Epithelial cell of prostate (primary cell): ENCODE measurements at regions not wholly inside any gene's neighbourhood (a gene's known extent, or its start where the extent isn't known, plus 50 kb on each side); places are given as distances from the start of the nearest gene placed in this dataset.
"Not testable (repeated sequence)": the region's sequence is repeated elsewhere in the genome, so short reads cannot be mapped to it uniquely, and the experiment has no call there.

Experiments
- DNase-seq: peaks from one replicate; pipeline ENCODE4 v3.0.0-alpha.2; 2011; ENCODE audit warnings: low read depth, low spot score
- H3K27ac ChIP-seq: fragments of 450-650 bp; 2 replicates; pipeline ENCODE4 v1.5.1; 2017; ENCODE audit warnings: mild to moderate bottlenecking

DNA sequence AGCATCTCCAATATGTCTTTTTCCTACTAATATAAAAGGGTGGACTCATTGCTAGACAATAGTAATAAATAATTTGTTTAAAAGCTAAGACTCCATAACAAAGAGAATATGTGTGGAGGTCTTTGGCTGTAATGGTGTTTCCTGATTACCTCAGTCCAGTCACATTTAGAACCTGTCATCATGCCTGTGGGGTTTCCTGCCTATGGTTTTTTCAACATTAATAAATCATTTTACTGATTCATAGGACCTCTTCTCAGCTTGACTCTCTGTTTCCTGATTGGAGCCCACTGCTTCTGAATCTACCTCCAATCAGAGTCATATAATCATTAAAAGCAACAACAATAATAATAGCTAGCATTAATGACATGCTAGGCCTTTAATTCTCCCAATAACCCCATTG is 52.4 kb upstream of the GNAI1 start:
- DNase-seq, result no peak
- no peak overlapping the region for H3K27ac ChIP-seq

DNA sequence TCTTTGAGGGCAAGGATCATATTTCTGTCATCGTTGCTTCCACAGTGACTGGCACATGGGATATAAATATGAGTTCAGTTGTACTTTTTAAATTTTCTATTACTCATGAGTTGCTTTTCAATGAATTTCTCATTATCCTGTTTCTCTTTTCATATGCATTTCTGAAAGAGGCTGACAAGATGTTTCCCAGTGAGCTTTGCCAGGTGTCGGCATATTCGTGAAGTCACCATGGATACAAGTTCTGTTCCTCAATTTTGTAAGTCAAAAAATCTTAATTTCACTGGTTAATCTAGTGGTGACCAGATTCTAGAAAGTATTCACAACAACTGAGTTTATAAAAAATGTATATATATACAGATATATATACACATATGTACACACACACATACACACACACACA is 55.7 kb upstream of the GNAI1 start:
- H3K27ac ChIP-seq, result peak overlapping the region; percentile 61
- DNase-seq, result no peak

DNA sequence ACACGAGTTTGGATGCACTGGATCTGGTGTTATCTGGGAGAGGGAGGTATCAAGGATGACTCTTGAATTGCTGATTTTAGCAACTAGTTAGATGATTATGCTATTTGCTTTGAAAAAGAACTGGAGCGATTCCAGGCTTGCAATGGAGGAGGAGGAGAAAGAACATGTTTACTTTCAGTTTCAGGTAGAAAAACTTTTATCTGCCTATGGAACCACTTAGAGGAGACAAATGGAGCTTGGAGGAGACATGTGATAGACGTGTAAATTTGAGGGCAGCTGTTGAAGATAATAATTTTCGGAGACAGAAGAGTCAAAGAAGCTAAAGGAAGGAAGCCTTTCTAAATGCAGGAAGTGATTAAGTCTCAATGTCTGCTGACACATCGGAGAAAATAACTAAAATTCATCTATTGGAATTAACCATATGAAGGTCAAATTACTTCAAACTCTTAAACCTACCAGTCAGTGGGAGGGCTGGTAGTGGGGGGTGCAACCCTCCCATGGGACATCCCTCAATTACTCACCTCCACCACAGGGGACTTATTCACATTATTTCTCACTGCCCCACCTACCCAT is 56.4 kb upstream of the GNAI1 start:
- DNase-seq, result no peak
- peak overlapping the region; percentile 61 for H3K27ac ChIP-seq

DNA sequence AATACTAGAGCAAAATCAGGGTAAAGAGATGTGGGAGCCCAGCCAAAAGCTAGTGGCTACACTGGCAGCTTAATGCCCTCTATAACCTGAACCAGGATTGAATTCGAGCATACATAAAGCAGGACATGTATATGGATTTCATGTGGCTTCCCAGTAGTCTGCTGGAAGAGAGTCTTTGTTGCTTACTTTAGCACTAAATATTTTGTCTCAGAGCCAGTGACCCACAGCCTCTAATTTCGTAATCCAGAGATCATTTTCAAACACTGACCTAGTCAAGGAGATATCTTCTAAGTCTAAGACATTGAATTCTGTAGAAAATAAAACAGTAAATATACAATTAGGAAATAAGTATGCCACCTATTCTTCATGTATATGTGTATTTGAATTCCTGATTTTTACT is 64.2 kb upstream of the GNAI1 start:
- DNase-seq, result no peak
- H3K27ac ChIP-seq, result no peak overlapping the region

DNA sequence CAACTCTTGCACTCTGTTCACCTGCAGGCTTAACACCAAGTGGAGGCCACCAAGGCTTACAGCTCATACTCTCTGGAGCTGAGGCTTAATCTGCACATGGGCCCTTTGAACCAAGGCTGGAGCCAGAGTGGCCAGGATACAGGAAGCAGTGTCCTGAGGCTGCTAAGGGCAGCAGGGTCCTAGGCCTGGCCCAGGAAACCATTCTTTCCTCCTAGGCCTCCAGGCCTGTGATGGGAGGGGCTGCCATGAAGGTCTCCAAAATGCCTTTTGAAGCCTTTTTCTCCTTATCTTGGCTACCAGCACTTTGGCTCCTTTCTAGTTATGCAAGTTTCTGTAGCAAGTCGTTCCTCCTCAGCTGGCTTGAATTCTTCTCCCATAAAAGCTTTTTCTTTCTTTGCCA is 68.0 kb upstream of the GNAI1 start:
- no peak overlapping the region for H3K27ac ChIP-seq
- no peak for DNase-seq

DNA sequence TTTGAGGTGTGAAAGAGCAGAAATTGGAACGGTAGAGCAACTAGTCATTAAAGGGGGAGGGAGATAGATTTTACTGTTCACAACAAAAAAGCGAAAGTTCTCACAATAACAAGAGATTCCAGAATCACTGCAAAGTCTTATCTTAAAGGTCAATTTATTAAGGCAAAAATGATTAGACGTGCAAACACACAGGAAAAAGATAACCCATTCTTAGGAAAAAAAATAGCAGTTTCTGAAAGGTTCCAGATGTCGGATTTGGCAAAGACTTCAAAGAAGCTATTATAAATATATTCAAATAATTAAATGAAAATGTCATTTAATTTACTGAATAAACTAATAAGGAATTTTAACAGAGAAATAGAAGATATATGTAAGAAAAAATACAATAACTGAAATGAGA is 70.8 kb upstream of the GNAI1 start:
- no peak overlapping the region for H3K27ac ChIP-seq
- no peak for DNase-seq

DNA sequence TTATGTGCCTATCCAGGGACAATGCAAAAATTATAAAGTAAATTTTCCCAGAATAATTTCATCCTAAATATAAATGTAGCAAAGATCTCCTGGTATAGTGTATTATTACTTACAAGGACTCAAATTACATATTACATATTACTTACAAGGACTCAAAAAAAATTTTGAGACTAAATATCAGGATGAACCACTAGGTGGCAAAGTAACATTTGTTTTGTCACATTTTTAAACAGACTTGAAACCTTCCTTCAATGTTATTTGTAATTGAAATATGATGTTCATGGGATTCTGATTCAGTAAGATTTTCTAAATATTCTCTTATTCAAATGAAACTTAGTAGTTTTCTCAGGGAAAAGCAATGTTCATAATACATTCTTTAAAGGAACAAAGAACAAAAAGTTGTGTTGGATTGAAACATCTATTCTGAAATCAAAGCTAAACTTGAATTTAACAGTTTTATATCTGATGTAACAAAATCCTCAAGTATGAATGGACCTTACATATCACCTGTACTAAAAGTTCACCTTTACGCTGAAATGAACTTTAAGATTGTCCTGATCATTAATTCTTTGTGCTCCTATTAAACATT is 74.3 kb upstream of the GNAI1 start:
- H3K27ac ChIP-seq, result no peak overlapping the region
- DNase-seq, result no peak

DNA sequence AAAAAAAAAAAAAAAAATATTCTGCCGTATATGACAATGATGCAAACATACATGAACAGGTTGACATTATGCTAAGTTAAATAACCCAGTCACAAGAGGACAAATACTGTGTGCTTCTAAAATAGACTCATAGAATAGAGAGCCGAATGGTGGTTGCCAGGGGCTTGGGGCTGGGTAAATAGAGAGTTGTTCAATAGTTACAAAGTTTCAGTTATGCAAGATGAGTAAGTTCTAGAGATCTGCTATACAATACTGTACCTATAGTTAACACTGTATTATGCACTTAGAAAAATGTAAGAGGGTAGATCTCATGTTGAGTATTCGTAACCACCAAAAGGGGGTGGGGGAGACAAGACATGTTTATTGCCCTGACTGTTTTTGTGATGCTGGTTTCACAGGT is 77.1 kb upstream of the GNAI1 start:
- DNase-seq, result no peak
- H3K27ac ChIP-seq, result no peak overlapping the region

DNA sequence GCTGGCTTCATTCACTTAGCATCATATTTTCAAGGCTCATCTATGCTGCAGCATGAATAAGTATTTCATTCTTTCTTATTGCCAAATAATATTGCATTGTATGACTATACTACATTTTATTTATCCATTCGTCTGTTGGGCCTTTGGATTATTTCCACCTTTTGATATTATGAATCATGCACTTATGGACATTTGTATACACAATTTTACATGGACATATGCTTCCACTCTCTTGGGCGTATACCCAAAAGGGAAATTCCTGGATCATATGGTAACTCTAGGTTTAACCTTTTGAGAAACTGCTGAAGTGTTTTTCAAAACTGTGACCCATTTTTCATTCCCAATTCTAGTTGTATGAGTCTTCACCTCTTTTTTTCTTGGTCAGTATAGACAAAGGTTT is 80.3 kb upstream of the GNAI1 start:
- DNase-seq, result no peak
- H3K27ac ChIP-seq, result no peak overlapping the region

DNA sequence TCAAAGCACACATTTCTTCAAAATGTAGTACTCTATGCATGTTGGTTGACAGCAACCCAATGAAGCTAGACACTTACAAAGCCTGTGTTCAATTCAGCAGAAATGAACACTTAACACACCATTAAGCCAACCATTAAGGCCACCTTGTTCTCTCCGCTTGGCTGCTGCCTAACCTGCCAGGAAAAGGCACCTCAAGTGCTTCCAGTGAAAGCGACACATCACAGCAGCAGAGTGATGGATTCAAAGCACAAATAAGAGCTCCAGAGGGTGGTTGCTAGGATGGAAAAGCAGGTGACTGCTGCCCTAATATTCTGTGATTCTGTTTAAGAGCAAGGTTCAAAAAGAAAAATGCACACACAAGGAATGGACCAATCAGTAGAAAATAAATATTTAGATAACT is 81.5 kb upstream of the GNAI1 start:
- H3K27ac ChIP-seq, result no peak overlapping the region
- no peak for DNase-seq

DNA sequence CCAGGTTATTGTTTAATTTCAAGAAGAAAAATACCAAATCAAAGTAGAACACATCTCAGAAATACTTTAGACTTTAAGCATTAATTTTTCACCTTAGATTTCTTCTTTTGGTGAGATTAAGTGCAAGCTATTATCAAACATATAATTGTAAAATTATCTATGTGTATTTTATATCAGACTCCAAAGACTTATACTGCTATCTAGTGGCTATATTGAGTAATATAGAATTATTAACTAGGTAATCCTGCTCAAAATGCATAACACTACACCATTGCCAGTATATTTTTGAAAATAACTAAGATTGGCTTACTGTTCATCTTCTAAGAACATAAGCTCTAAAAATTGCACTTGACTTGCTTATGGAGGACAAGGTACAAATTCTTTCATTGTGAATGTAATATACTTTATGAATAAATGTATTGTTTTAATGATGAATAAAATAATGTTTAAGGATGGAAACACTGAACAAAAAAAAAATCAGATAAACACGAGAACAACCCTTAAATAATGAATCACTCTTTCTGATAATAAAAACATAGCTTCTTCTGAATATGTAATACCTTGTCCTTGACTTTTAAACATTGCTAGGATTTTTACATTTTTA is 86.7 kb upstream of the GNAI1 start:
- no peak overlapping the region for H3K27ac ChIP-seq
- no peak for DNase-seq

DNA sequence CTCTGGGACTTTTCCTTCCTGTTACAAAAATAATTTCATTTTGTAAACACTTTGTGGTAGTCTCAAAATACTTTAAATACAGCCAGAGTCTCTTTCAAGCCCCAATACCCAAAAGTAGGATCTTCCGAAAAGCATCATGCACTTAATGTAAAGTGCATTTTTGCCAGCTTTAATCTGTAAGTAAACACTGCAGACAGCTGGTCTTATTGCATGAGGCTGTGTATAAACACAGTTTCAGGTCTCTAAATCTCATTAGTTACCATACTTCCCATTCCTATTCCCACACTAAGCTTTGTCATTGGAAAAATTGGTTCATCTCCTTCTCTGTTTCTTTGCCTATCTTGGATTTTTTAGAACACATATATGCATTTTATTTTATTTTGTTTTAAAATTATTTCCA is 87.6 kb upstream of the GNAI1 start:
- DNase-seq, result no peak
- H3K27ac ChIP-seq, result no peak overlapping the region

DNA sequence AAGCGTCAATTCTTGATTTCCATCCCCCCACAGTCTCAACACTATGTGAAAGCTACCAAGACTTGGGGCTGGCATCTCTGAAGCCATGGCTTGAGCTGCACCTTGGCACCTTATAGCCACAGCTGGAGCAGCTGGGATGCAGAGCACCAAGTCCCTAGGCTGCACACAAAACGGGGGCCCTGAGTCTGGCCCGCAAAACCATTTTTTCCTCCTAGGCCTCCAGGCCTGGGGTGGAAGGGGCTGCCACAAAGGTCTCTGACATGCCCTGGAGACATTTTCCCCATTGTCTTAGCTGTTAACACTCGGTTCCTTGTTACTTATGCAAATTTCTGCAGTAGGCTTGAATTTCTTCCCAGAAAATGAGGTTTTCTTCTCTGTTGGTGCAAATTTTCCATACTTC is 89.8 kb upstream of the GNAI1 start:
- DNase-seq, result no peak

DNA sequence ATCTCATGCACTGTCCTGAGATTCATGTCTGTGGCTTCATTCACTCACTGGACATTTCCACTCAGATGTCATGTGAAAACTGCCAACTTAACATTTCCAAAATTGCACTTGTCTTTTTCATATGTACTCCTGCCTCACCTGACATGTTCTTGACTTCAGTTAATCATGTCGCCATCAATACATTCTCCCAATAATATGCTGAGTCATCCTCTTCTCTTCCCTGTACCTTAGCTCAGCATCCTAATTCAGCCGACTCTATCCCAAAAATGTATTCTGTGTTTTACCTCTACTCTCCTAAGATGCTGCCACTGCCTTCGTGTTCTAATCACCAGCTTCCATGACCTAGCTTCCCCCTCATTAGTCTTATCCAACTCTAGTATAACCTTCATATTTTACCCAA is 93.9 kb upstream of the GNAI1 start:
- DNase-seq, result no peak
- no peak overlapping the region for H3K27ac ChIP-seq

More for the DNA sequence above, 89.8 kb upstream of the GNAI1 start:
- no peak overlapping the region for H3K27ac ChIP-seq

DNA sequence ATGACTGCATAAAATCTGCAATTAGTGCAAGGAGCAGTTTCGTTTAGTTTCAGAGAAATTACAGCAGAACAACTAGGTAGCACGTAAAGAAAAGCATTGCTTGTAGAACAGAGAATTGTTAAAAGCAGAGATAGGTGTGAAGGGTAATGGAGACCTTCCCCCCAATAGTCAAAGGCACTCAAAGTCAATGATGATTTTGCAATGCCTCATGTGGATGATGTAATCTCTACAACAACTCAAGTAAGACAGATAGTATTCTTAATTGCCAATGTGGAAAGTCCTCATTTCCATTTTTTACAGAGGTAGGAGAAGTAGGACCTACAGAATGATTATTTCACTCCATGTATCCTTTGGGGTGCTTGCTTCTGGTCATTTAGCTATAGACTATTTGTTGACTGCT is 94.3 kb upstream of the GNAI1 start:
- no peak for DNase-seq
- H3K27ac ChIP-seq, result no peak overlapping the region

DNA sequence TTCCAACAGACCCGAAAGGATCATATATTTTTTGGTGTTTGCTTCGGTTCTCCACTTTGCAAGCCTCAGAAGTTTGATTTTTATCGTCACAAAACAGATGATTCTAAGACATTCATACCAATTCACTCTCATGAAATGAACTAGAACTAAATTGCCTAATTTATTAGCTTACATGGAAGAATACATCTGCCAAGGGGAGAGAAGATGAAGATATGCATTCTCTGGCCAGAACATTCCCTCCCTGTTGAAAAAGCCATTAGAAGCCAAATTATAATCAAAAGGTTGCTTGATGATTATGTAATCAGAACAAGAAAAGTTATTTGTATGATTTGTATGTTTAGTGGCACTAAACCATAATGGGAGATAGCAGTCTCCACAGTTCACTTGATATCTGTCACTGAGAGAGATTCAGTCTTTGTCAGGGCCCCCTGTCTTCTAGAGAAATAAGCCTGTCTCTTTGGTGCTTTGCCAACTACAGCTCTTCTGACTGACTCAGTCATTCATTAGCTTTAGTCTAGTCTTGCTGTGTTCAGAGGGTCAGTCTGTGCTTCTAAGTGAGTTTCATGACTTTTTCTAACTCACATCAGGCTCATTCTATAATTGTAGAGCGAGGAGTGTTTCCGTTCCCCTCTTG is 95.3 kb upstream of the GNAI1 start:
- no peak for DNase-seq
- H3K27ac ChIP-seq, result no peak overlapping the region

DNA sequence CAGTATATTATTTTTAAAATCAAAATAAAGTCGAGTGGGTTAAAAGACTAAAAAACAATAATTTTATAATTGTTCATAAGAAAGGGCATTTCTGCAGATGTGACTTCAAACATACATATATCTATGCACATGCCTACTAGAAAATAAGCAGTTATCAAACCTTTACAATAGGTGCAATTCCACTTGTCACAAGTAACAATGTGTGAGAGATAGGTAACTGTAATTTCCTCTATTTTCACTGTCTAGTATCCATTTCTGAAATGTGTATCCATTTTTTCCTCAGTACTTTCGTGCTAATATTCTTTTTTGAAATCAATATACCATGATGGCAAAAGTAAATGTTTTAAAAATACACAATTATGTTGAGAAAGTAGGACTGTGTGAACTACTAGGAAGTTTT is 96.9 kb upstream of the GNAI1 start:
- H3K27ac ChIP-seq, result no peak overlapping the region
- DNase-seq, result no peak

DNA sequence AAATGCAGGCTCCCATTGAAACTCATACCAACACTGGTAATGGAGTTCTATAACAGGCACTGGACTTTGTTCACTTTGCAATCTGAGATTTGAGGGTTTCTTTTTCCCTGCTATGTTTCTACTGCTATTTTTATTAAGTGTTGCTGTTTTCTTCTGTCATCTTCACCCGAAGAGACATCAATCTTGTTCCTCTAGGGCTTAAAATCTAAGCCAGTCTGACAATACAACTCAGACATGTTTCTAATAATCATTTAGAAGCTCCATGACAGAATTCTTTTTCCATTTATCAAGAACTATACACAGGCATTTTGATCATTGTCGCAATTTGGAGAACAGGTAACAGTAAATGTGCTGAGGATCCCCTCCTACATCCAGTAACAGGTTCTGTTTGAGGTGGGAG is 98.5 kb upstream of the GNAI1 start:
- no peak for DNase-seq
- H3K27ac ChIP-seq, result no peak overlapping the region

DNA sequence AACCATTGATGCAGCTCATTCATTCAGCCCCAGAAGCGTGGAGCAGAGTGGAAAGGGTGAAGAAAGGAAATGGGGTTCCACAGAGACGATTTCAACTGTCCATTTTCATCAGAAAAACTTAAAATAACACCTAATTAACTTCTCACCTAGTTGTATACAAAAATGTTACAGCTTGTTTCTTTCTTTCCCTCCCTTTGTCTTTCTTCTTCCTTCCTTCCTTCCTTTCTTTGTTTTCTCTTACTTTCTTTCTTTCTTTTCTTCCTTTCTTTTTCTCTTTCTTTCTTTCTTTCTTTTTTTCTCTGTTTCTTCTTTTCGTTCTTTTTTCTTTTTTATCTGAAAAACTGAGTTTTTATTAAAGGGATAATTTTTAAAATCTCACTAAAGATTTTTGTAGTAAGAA is 105.9 kb upstream of the GNAI1 start:
- no peak overlapping the region for H3K27ac ChIP-seq
- DNase-seq, result no peak

DNA sequence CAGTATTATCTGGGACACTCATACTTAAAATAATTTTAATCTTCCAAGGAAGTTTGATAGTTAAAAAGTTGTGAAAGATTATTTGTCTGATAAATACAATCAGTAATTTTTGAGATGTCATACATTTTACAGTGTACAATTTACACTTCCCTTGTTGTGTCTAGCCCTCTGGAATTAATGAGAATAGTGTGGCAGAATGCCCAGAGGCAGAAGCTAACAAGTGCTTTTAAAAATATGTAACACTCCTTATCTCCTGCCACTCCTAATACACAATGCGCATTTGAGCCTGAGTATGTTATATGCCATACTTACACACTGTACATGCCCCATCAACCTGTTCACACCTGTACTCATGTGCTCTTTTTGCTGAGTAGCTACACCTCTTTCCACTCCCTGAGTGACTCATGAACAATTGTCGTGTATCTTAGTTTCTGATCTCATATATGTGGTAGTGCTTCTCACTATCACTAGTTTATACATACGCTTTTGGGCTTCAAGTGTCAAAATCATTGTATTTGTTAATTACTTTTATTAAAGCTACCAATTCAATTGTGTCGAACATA is 106.9 kb upstream of the GNAI1 start:
- DNase-seq, result peak; percentile 41
- no peak overlapping the region for H3K27ac ChIP-seq

DNA sequence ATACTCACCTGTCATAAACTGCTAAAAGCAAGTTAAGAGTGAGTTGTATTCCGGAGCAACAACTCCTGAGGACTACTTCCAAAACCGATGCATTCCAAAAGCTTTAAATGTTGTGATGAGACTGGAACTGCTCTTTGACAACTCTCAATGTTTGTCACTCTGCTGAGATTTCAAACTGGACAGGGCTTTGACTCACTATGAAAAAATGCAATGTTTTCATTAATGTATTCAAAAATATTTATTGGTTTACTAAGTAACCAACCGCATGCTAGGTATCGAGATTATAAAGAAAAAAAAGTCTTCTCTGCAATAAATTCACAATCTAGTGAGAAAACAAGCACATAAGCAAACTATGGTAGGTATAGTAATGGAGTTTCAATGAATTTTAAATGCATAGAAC is 107.9 kb upstream of the GNAI1 start:
- DNase-seq, result no peak
- H3K27ac ChIP-seq, result no peak overlapping the region

DNA sequence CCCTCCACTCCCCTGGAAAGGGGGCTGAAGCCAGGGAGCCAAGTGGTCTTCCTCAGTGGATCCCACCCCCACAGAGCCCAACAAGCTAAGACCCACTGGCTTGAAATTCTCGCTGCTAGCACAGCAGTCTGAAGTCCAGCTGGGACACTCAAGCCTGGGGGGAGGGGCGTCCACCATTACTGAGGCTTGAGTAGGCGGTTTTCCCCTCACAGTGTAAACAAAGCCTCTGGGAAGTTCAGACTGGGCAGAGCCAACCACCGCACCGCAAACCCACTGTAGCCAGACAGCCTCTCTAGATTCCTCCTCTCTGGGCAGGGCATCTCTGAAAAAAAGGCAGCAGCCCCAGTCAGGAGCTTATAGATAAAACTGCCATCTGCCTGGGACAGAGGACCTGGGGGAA is 114.4 kb upstream of the GNAI1 start:
- not testable (repeated sequence) for DNase-seq, H3K27ac ChIP-seq
